RWPE2 (cell line): ENCODE measurements at regions not wholly inside any gene's neighbourhood (a gene's known extent, or its start where the extent isn't known, plus 50 kb on each side); places are given as distances from the start of the nearest gene placed in this dataset.

Source experiments
- ATAC-seq: fragments of 200-7000 bp; cut with Tn5 transposase; 3 replicates; pipeline ENCODE4 v1.9.1; 2021; ENCODE audit warnings: low read depth
- DNase-seq: peaks from one replicate; pipeline ENCODE4 v3.0.0-alpha.2; 2020; ENCODE audit warnings: low spot score
- H3K27ac ChIP-seq: fragments of 450-650 bp; 2 replicates; pipeline ENCODE4 v1.5.1; 2017; ENCODE audit warnings: mild to moderate bottlenecking; ENCODE audit not compliant: poor library complexity, severe bottlenecking
- H3K27me3 ChIP-seq: fragments of 250-450 bp; sonication (Bioruptor Pico); 2 replicates; pipeline ENCODE4 v1.5.1; 2021; ENCODE audit warnings: mild to moderate bottlenecking, moderate library complexity; ENCODE audit not compliant: insufficient read depth, poor library complexity, severe bottlenecking
- H3K36me3 ChIP-seq: fragments of 250-450 bp; sonication (Bioruptor Pico); 2 replicates; pipeline ENCODE4 v1.5.1; 2020; ENCODE audit warnings: low read depth, mild to moderate bottlenecking, moderate library complexity
- H3K4me1 ChIP-seq: fragments of 250-450 bp; sonication (Bioruptor Pico); 2 replicates; pipeline ENCODE4 v1.5.1; 2021; ENCODE audit warnings: mild to moderate bottlenecking, moderate library complexity; ENCODE audit not compliant: insufficient read depth, poor library complexity, severe bottlenecking
- H3K4me3 ChIP-seq: fragments of 250-450 bp; sonication (Bioruptor Pico); 2 replicates; pipeline ENCODE4 v1.5.1; 2021; ENCODE audit warnings: mild to moderate bottlenecking, moderate library complexity; ENCODE audit not compliant: severe bottlenecking
- H3K9me3 ChIP-seq: fragments of 250-450 bp; sonication (Bioruptor Pico); 2 replicates; pipeline ENCODE4 v1.5.1; 2021; ENCODE audit warnings: mild to moderate bottlenecking, moderate library complexity; ENCODE audit not compliant: severe bottlenecking
- TF ChIP-seq, protein P1 (sequence below): fragments of 450-650 bp; IDR thresholded peaks from one replicate; pipeline ENCODE4 v1.5.1; 2017; ENCODE audit warnings: mild to moderate bottlenecking, moderate library complexity; ENCODE audit not compliant: poor library complexity, severe bottlenecking

DNA sequence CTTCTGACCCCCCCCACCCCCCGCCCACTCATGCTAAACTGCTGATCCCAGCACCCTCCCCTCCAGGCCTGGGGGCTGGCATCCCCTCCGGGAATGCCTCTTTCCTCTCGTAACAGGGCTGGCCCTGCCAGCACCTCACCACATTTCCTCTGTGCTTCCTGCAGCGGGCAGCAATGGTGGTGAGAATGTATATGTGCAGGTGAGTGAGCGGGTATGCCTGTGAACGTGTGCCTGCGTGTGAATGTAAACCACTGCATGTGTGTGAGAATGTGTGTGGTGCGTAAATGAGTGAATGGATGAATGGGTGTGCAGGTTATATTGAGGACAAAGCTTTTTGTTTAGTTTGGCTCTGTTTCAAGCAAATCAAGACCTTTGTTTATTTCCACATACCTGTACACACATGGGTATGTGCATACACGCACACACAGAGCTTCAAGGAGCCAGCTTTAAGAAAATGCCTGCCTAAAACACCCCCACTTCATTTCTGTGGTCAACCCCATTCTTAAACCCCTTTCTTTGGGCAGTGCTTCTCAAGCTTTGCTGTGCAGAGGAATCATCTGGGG, 95.7 kb upstream of the SHB start:
- no peak for DNase-seq
- no peak for ATAC-seq
- TF ChIP-seq, protein P1, sequence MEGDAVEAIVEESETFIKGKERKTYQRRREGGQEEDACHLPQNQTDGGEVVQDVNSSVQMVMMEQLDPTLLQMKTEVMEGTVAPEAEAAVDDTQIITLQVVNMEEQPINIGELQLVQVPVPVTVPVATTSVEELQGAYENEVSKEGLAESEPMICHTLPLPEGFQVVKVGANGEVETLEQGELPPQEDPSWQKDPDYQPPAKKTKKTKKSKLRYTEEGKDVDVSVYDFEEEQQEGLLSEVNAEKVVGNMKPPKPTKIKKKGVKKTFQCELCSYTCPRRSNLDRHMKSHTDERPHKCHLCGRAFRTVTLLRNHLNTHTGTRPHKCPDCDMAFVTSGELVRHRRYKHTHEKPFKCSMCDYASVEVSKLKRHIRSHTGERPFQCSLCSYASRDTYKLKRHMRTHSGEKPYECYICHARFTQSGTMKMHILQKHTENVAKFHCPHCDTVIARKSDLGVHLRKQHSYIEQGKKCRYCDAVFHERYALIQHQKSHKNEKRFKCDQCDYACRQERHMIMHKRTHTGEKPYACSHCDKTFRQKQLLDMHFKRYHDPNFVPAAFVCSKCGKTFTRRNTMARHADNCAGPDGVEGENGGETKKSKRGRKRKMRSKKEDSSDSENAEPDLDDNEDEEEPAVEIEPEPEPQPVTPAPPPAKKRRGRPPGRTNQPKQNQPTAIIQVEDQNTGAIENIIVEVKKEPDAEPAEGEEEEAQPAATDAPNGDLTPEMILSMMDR = no peak
- H3K4me1 ChIP-seq = no peaks in the 10 kb centered on the region
- no peak overlapping the region for H3K4me3 ChIP-seq
- H3K9me3 ChIP-seq = peaks cover 6% of the 10 kb centered on the region
- no peak overlapping the region for H3K27ac ChIP-seq
- no peaks in the 10 kb centered on the region for H3K36me3 ChIP-seq
- H3K27me3 ChIP-seq = no peaks in the 10 kb centered on the region

DNA sequence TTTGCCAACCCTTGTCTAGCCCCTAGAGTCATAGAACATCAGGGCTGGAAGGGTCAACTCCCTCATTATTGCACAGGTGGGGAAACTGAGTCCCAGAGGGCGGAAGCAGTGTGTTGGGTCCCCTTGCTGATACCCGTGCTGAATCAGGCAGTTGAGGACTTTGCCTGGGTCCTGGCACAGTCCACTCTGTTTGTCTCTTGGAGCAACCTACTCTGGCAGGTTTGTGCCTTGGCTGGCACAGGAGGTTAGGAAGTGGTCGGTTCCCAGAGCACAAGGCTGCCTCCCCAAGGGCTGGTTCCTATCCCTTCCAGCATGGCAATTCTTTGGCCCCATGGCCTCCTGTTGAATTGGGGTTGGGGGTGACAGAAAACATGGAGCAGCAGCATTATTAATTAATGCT, 94.5 kb upstream of the SHB start:
- H3K27me3 ChIP-seq = no peaks in the 10 kb centered on the region
- TF ChIP-seq, protein P1 = no peak
- ATAC-seq (no peak), DNase-seq (no peak)
- H3K4me3 ChIP-seq = no peak overlapping the region
- H3K36me3 ChIP-seq = no peaks in the 10 kb centered on the region
- no peaks in the 10 kb centered on the region for H3K4me1 ChIP-seq
- no peaks in the 10 kb centered on the region for H3K9me3 ChIP-seq
- H3K27ac ChIP-seq = no peak overlapping the region

DNA sequence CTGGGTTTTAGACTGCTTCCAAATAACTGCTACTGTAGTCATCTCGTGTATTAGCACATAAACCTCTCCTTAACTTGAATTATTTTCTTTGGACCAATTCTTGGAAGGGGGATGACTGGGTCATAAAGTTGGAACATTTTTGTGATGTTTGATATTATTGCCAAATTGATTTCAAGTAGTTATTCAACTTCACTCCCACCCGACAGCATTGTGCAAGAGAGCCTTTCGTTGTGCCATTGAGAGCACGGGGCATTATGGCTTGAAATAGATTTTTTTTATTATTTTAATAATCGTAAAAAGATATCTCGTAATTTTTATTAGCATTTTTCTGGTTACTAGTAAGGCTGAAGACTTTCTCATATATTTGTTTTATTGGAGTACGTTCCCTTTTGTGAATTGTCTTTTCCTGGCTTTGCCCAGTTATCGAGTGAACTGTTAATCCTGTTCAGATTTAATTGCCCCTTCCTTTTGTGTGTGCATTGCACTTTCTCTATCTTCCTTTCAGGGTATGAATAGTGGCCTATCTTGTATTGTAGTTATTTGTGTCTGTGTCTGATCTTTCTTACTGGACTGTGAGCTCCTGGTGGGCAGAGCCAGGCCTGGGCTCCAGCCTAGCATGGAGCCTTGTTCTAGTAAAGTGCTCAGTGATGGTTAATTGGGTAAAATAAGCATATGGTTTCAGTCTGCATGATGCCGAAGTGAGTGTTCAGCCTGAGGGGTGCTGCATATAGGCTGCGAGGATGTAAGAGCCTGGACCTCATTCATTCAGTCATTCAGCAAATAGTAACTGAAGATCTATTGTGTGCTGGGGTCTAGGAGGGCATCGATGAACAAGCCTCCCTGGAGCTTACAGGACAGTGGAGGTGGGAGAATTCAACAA, 93.5 kb upstream of the SHB start:
- Histone ChIP-seq H3K27me3 (no peaks in the 10 kb centered on the region), H3K9me3 (no peaks in the 10 kb centered on the region), H3K4me3 (no peak overlapping the region), H3K27ac (no peak overlapping the region), H3K4me1 (no peaks in the 10 kb centered on the region), H3K36me3 (no peaks in the 10 kb centered on the region)
- ATAC-seq (no peak), DNase-seq (no peak)
- TF ChIP-seq, protein P1 = no peak

DNA sequence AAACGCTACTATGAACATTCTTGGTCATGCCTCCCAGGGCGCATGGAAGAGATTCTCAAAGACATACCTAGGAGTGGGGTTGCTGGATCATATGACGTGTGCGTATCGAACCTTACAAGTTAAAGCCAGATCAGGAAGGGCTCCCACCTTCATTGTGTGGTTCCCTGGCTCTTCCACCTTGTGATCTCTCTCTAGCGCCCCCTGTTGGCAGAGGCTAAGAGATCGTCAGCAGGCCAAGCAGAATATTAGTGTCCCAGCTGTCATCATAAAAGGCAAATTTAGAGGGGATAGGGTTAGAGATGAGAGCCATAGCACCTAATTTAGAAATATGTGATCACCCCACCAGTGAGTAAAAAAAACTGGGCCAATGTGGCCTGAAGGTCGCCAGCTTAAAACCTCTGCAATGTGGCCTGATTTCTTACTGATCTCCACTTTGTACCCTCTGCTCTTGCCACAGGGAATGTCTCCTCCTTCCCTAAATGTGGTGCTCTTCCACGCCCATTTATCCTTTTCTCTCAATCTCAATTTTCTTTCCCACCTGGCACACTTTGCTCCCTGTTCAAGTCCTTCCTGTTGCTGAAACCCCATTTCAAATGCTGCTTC, 91.7 kb upstream of the SHB start:
- TF ChIP-seq, protein P1 = peak; percentile 78
- Histone ChIP-seq H3K9me3 (no peaks in the 10 kb centered on the region), H3K4me1 (no peaks in the 10 kb centered on the region), H3K27me3 (no peaks in the 10 kb centered on the region), H3K36me3 (no peaks in the 10 kb centered on the region), H3K27ac (no peak overlapping the region), H3K4me3 (no peak overlapping the region)
- DNase-seq = no peak
- no peak for ATAC-seq

DNA sequence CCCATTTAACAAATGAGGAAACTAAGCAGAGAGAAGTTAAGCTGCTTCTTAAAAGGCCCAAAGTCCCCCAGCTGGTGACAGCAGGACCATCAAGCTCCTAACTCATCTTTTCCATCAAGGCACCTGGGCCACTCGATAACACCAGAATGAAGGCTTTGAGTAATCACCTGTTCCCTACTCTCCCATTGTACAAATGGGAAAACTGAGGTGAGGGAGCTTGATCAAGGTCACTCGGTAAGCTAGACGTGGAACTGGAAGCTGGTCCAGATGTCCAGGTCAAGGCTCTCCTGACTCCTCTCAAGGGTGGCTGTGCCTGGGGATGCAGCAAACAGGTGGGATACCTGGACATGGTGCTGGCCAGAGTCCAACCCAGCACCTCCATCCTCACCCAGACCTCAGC, 90.6 kb upstream of the SHB start:
- TF ChIP-seq, protein P1 = no peak
- DNase-seq (no peak), ATAC-seq (no peak)
- Histone ChIP-seq H3K9me3 (no peaks in the 10 kb centered on the region), H3K4me1 (no peaks in the 10 kb centered on the region), H3K36me3 (no peaks in the 10 kb centered on the region), H3K27me3 (no peaks in the 10 kb centered on the region), H3K4me3 (no peak overlapping the region), H3K27ac (no peak overlapping the region)
